ENCODE measurements at regions not wholly inside any gene's neighbourhood (a gene's known extent, or its start where the extent isn't known, plus 50 kb on each side); places are given as distances from the start of the nearest gene placed in this dataset.

- TF ChIP-seq, protein P1, sequence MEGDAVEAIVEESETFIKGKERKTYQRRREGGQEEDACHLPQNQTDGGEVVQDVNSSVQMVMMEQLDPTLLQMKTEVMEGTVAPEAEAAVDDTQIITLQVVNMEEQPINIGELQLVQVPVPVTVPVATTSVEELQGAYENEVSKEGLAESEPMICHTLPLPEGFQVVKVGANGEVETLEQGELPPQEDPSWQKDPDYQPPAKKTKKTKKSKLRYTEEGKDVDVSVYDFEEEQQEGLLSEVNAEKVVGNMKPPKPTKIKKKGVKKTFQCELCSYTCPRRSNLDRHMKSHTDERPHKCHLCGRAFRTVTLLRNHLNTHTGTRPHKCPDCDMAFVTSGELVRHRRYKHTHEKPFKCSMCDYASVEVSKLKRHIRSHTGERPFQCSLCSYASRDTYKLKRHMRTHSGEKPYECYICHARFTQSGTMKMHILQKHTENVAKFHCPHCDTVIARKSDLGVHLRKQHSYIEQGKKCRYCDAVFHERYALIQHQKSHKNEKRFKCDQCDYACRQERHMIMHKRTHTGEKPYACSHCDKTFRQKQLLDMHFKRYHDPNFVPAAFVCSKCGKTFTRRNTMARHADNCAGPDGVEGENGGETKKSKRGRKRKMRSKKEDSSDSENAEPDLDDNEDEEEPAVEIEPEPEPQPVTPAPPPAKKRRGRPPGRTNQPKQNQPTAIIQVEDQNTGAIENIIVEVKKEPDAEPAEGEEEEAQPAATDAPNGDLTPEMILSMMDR (IDR thresholded peaks at IDR 0.05; ENCODE audit: insufficient read depth, low read depth, low read length) = no peak
- TF ChIP-seq EZH2 (IDR thresholded peaks at IDR 0.05; ENCODE audit: insufficient read depth, low read length) = no peak
These were observed 835.0 kb downstream of the TBL1XR1 start for GRCh38 chr3:176362191-176362731.

Data from astrocyte (in vitro differentiated cells and primary cell).